DND-41 (cell line): ENCODE measurements at regions not wholly inside any gene's neighbourhood (a gene's known extent, or its start where the extent isn't known, plus 50 kb on each side); places are given as distances from the start of the nearest gene placed in this dataset.

ENCODE experiments used
- EZH2 ChIP-seq: IDR thresholded peaks from 3 replicates; pipeline ENCODE4 v1.6.1; 2012; ENCODE audit warnings: borderline replicate concordance, low read depth, mild to moderate bottlenecking, moderate library complexity, low read length, inconsistent platforms; ENCODE audit not compliant: severe bottlenecking
- TF ChIP-seq, protein P1 (sequence below): IDR thresholded peaks from 2 replicates; pipeline ENCODE4 v1.5.1; 2012; ENCODE audit warnings: borderline replicate concordance, low read length, moderate library complexity, mild to moderate bottlenecking; ENCODE audit not compliant: poor library complexity, severe bottlenecking; ENCODE audit errors: extremely low read depth

GRCh38 chr11:92154110-92154509 is 70.5 kb upstream of the FAT3 start:
- TF ChIP-seq, protein P1, sequence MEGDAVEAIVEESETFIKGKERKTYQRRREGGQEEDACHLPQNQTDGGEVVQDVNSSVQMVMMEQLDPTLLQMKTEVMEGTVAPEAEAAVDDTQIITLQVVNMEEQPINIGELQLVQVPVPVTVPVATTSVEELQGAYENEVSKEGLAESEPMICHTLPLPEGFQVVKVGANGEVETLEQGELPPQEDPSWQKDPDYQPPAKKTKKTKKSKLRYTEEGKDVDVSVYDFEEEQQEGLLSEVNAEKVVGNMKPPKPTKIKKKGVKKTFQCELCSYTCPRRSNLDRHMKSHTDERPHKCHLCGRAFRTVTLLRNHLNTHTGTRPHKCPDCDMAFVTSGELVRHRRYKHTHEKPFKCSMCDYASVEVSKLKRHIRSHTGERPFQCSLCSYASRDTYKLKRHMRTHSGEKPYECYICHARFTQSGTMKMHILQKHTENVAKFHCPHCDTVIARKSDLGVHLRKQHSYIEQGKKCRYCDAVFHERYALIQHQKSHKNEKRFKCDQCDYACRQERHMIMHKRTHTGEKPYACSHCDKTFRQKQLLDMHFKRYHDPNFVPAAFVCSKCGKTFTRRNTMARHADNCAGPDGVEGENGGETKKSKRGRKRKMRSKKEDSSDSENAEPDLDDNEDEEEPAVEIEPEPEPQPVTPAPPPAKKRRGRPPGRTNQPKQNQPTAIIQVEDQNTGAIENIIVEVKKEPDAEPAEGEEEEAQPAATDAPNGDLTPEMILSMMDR = no peak
- TF ChIP-seq EZH2 = no peak
